ENCODE measurements at regions not wholly inside any gene's neighbourhood (a gene's known extent, or its start where the extent isn't known, plus 50 kb on each side); places are given as distances from the start of the nearest gene placed in this dataset.
A peak's percentile ranks its signal among the peaks of the same experiment; 100 is the strongest.

DNA sequence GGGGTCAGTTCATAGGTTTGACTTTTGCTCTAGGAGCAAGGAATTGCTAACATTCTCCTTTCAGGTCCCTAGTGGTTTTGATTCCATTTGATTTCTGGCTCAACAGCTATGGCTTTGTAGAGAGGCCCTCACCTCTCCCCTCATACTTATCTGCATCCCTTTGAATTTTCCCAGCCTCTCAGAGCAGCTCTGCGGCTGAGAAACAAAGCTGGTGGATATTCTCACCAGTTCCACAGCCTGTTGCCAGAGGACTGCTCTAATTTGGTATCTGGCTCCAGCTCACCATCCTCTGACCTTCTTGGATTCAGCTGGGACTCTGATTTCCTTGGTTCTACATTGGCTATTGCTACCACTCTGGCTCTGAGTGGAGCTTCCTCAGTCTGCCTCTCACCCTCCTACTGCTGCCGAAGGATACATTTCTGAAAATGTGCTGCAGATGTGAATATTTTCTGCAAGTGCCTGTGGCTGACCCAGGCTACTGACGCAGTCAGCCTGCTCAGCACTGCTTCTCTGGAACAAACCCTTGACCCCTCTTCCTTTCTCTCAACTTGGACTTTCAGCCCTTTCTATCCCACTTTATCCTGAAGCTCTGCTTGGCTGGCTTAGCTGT is 110.9 kb upstream of the ENPEP start:
- intact Hi-C loops (cut with micrococcal nuclease; ENCODE audit: unreplicated experiment), result loop anchor here (5.0 kb wide), 1 partner anchor 48 kb away; no protein-coding TSS in a partner anchor
- Histone ChIP-seq H3K27ac (no peak overlapping the region), H2AFZ (no peak overlapping the region), H3K36me3 (ENCODE audit: low read depth) (no peaks in the 10 kb centered on the region), H3K4me2 (no peak overlapping the region), H3K9me2 (ENCODE audit: insufficient read depth) (no peaks in the 10 kb centered on the region), H3F3A (ENCODE audit: insufficient read depth, low read depth) (peaks cover 5% of the 10 kb centered on the region; the same call in 1 of the 2 replicates), H3K4me3 (no peak overlapping the region), H3K9me3 (ENCODE audit: insufficient read depth, low read depth) (no peaks in the 10 kb centered on the region), H3K79me2 (ENCODE audit: low read depth) (no peaks in the 10 kb centered on the region), H4K20me1 (ENCODE audit: insufficient read depth) (no peaks in the 10 kb centered on the region), H3K27me3 (ENCODE audit: insufficient read depth, low read depth) (no peaks in the 10 kb centered on the region), H3K4me1 (replicated peaks; ENCODE audit: insufficient read depth) (peaks cover 22% of the 10 kb centered on the region)
- ChIA-PET POLR2A (ENCODE audit: unreplicated experiment) (no interaction called here), CTCF (no interaction called here)
- no TSS peak for BruUV-seq (replicated peaks)
- no peak for TF ChIP-seq EZH2 (IDR thresholded peaks at IDR 0.05; ENCODE audit: low read depth)
- TF ChIP-seq CTCF (conservative IDR thresholded peaks at IDR 0.05), result no peak
- no peak for DNase-seq

DNA sequence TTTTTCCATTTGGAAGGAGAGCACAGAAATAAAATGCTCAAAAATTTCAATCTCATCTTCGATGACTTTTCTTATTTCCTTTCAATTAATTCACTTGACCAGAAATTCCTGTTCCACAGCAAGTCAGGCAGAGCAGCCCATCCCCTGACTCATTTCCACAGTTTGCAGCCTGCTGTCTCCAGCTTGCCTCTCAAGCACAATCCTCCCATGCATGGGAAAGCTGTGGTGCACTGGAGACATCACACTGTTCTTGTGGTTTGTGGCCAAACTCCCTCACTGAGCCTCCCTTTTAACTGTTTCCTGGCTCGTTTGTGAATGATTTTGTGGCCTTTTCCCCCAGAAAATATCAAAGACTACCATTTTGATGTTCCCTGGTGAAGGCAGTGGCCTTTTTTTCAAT is 114.0 kb upstream of the ENPEP start:
- TF ChIP-seq CTCF (conservative IDR thresholded peaks at IDR 0.05) (no peak), EZH2 (IDR thresholded peaks at IDR 0.05; ENCODE audit: low read depth) (no peak)
- no peaks in the 10 kb centered on the region for H3K27me3 ChIP-seq (ENCODE audit: insufficient read depth, low read depth)
- peak; percentile 53 to 87 for DNase-seq
- no peaks in the 10 kb centered on the region for H3K79me2 ChIP-seq (ENCODE audit: low read depth)
- intact Hi-C loops (cut with micrococcal nuclease; ENCODE audit: unreplicated experiment), result loop anchor here (5.0 kb wide), 1 partner anchor 45 kb away; no protein-coding TSS in a partner anchor
- H3F3A ChIP-seq (ENCODE audit: insufficient read depth, low read depth), result peaks cover 5% of the 10 kb centered on the region; the same call in 1 of the 2 replicates
- no TSS peak for BruUV-seq (replicated peaks)
- H4K20me1 ChIP-seq (ENCODE audit: insufficient read depth), result no peaks in the 10 kb centered on the region
- H3K27ac ChIP-seq, result peak overlapping the region; percentile 71
- CTCF ChIA-PET, result no interaction called here
- H2AFZ ChIP-seq, result no peak overlapping the region; the same call in 1 of the 2 replicates
- H3K4me3 ChIP-seq, result peak overlapping the region; percentile 38; the same call in 1 of the 2 replicates
- peak overlapping the region; percentile 76 for H3K4me2 ChIP-seq
- no peaks in the 10 kb centered on the region for H3K36me3 ChIP-seq (ENCODE audit: low read depth)
- POLR2A ChIA-PET (ENCODE audit: unreplicated experiment), result no interaction called here
- no peaks in the 10 kb centered on the region for H3K9me2 ChIP-seq (ENCODE audit: insufficient read depth)
- peaks cover 31% of the 10 kb centered on the region for H3K4me1 ChIP-seq (replicated peaks; ENCODE audit: insufficient read depth)
- H3K9me3 ChIP-seq (ENCODE audit: insufficient read depth, low read depth), result no peaks in the 10 kb centered on the region

GRCh38 chr4:110359076-110359475 is 116.9 kb upstream of the ENPEP start:
- intact Hi-C loops (cut with micrococcal nuclease; ENCODE audit: unreplicated experiment), result no loop called here
- H3F3A ChIP-seq (ENCODE audit: insufficient read depth, low read depth), result peaks cover 5% of the 10 kb centered on the region; the same call in 1 of the 2 replicates
- H3K27me3 ChIP-seq (ENCODE audit: insufficient read depth, low read depth), result no peaks in the 10 kb centered on the region
- DNase-seq, result no peak
- ChIA-PET CTCF (no interaction called here), POLR2A (ENCODE audit: unreplicated experiment) (no interaction called here)
- H3K79me2 ChIP-seq (ENCODE audit: low read depth), result no peaks in the 10 kb centered on the region
- H3K9me2 ChIP-seq (ENCODE audit: insufficient read depth), result no peaks in the 10 kb centered on the region
- H3K27ac ChIP-seq, result no peak overlapping the region
- no peaks in the 10 kb centered on the region for H4K20me1 ChIP-seq (ENCODE audit: insufficient read depth)
- H3K4me3 ChIP-seq, result no peak overlapping the region
- no peak overlapping the region for H2AFZ ChIP-seq
- H3K36me3 ChIP-seq (ENCODE audit: low read depth), result no peaks in the 10 kb centered on the region
- no peak overlapping the region for H3K4me2 ChIP-seq
- TF ChIP-seq CTCF (conservative IDR thresholded peaks at IDR 0.05) (no peak), EZH2 (IDR thresholded peaks at IDR 0.05; ENCODE audit: low read depth) (no peak)
- peaks cover 31% of the 10 kb centered on the region for H3K4me1 ChIP-seq (replicated peaks; ENCODE audit: insufficient read depth)
- H3K9me3 ChIP-seq (ENCODE audit: insufficient read depth, low read depth), result no peaks in the 10 kb centered on the region
- BruUV-seq (replicated peaks), result no TSS peak
